NT2/D1 (cell line): ENCODE measurements at regions not wholly inside any gene's neighbourhood (a gene's known extent, or its start where the extent isn't known, plus 50 kb on each side); places are given as distances from the start of the nearest gene placed in this dataset.

Experiments used
- SUZ12 ChIP-seq: IDR thresholded peaks from 2 replicates; pipeline ENCODE4 v1.6.1; 2011; ENCODE audit not compliant: insufficient read length, insufficient read depth; ENCODE audit errors: extremely low read depth
- YY1 ChIP-seq: IDR thresholded peaks from 2 replicates; pipeline ENCODE4 v1.6.1; 2011; ENCODE audit not compliant: insufficient read length, insufficient read depth

DNA sequence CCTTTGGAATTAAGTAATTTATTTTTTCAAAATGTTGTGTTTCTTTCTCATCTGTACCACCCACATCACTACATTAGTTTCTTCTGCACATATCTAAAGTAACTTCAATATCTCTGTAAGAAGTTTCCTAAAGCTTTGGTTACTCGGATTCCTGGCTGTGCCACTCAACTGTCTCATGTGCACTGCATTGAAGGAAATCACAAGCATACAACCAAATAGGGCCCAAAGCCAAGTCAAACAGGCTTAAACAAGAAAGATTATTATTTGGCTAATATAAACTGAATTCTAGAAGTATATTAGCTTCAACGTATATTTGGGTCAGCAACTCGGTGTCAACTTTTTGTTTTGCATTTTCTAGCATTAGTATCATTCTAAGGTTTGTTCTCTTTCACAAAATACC lies 1647.6 kb upstream of the SPRY2 start:
- TF ChIP-seq YY1 (no peak), SUZ12 (no peak)
